ENCODE measurements at regions not wholly inside any gene's neighbourhood (a gene's known extent, or its start where the extent isn't known, plus 50 kb on each side); places are given as distances from the start of the nearest gene placed in this dataset.

GRCh38 chr10:78754269-78755062, 314.3 kb upstream of the ZMIZ1 start:
- no peak for DNase-seq

GRCh38 chr10:78755063-78755701, 313.6 kb upstream of the ZMIZ1 start:
- DNase-seq: no peak

GRCh38 chr10:78755877-78756455, 312.8 kb upstream of the ZMIZ1 start:
- DNase-seq: no peak

DNA sequence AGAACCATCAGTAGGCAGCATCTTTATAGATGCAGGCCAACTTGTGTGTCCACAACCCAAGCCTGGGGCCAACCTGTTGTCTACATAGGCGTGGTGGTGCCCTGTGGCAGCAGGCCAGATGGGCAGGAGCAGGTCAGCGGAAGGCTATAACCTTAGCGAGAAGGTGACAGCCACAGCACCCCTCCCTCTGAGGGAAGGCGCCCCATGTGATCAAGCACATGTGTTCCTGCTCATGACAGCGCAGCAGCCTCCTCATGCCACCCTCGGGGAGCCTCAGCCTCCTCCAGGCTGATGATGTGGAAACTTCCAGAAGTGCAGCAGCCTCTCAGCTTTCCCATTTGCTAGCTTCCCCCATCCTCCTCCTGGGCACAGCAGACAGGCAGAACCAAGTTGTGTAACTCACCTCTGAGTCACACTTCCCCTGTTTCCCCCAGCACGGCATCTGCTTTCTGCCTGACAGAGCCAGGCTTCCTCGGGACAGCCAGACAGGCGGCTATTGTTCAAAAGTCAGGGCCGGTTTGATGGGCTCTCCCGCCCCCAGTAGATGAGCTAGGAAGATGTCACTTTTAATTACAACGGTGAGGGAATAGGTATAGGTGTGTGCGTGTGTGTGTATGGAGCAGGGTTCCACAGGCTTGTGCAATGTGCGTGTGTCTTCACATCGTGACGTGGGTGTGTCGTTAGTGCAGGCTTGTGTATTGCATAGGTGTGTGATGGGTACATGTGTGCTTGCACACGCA, 312.0 kb upstream of the ZMIZ1 start:
- no peak for DNase-seq

DNA sequence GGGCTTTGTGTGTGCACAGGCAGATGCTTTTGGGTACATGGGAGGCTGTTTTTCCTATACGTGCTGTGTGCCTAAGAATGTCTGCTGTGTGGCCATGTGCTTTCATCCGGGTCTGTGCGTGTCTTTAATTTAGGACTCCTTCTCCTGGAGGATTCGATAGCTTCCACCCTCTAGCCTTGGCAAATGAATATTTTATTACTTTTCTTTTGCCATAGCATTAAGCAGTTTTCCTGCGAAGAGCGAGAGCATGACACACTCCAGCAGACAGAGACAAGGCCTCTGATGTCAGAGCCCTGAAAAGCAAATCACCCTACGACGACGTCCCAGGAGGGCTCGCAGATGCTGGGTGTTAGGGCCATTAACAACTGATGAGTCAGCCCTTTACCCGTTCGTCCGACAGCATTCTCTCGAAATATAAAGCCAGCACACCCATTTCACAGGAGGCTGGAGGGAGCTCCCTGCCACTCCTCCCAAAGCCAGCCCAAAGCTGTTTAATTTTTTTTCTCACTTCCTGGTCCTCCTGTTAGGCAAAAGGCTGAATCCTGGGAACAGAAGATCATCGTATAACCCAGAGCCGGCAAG, 311.3 kb upstream of the ZMIZ1 start:
- no peak for DNase-seq

- no peak for DNase-seq
Observed at GRCh38 chr10:78758176-78758575, 310.6 kb upstream of the ZMIZ1 start.

GRCh38 chr10:78759456-78760120, 309.2 kb upstream of the ZMIZ1 start:
- no peak for DNase-seq

- no peak for DNase-seq
Observed at GRCh38 chr10:78760463-78761310, 308.1 kb upstream of the ZMIZ1 start.

- no peak for DNase-seq
Observed at GRCh38 chr10:78761311-78761781, 307.4 kb upstream of the ZMIZ1 start.

- no peak for DNase-seq
Observed at GRCh38 chr10:78762086-78762630, 306.6 kb upstream of the ZMIZ1 start.

GRCh38 chr10:78763234-78763633, 305.5 kb upstream of the ZMIZ1 start:
- DNase-seq: no peak

DNA sequence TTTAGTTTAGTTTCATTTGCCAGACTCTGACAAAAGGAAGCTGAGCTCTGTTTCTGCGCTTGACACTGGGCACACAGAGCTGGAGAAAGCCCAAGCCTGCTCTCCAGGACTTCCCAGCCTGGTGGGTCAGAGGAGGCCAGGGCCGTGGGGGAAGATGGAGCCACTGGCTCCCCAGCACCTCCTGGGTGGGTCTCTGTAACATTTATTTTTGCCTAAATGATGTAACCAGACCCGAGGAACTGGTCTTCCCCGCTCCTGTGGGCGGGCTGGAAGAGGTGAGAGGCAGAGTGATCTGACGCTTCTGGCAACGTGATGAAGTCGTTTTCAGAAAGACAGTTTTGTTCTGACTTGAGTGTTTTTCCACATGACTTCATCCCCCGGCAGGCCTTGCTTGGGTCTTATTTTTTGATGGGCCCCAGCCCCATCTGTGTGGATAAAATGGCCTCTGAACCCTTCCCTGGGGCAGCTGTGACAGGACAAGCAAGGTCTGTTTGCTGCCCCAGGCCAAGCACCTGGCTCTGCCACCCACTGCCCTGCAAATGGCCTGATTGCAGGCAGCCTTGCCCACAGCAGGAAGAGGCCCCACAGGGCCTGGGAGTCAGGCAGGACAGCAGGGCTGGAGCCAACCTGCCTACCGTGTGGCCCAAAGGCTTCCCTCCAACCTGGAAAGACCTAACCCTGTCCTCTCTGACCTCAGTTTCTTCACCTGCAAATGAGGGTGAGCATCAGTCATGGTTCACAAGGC, 304.9 kb upstream of the ZMIZ1 start:
- DNase-seq: peak; percentile 17

DNA sequence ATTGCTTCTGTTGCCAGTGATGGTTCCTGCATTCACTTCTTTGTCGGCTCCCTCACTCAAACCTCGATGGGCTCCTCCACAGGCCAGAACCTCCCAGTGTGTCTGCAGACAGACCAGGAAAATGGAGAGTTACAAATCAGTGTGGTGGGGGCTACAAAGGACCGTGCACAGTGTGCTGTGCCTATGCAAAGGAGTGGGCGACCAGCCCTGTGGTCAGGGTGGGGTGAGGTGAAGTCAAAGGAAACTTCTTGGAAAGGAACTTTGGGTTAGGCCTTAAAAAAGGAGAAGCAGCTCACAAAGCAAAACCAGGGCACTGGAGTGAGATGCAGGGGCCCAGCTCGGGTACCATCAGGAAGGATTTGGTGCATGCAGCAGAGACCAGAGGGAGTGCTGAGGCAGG, 304.3 kb upstream of the ZMIZ1 start:
- no peak for DNase-seq

GRCh38 chr10:78764846-78765430, 303.8 kb upstream of the ZMIZ1 start:
- DNase-seq: no peak

GRCh38 chr10:78765726-78766335, 302.9 kb upstream of the ZMIZ1 start:
- DNase-seq: no peak

DNA sequence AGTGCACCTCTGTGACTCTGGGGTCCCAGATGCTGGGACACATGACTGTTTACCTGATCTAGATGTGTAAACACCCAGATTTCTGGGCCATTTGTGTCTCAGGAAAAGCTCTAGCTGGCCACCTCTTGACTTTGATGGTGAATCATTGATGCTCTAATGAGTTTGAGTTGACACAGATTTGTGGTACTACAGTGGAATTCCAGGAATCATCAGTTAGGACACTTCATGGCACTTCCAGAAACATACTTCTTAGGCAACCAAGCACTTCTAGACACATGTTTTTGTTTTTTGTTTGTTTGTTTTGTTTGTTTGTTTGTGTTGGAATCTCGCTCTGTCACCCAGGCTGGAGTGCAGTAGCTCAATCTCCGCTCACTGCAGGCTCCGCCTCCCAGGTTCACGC, 302.2 kb upstream of the ZMIZ1 start:
- DNase-seq: no peak

GRCh38 chr10:78768041-78768835, 300.5 kb upstream of the ZMIZ1 start:
- DNase-seq: no peak

- no peak for DNase-seq
Observed at GRCh38 chr10:78768876-78769275, 299.9 kb upstream of the ZMIZ1 start.

DNA sequence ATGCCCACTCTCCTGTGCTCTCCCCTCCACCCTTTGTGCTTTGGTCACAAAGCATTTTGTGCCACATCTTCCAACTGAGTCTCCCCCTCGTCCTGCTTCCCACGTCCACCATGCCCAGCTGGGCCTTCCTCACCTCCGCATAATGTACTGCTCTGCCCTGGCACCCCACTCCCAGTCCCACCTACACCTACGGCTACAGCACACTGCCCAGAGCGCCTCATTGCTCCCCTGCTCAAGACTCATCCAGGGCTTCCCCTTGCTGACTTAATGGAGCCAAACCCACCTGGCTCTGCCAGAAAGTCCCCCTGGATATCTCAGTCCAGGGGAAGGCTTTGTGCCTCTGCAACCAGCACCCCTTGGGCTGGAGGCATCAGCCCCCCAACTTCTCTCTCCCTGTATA, 299.2 kb upstream of the ZMIZ1 start:
- DNase-seq: no peak

Measured in activated naive CD4-positive, alpha-beta T cell treated with anti-CD3 and anti-CD28 coated beads, Interleukin-2, amount 50 U/mL, for 16 hours (primary cell).